ENCODE measurements at regions not wholly inside any gene's neighbourhood (a gene's known extent, or its start where the extent isn't known, plus 50 kb on each side); places are given as distances from the start of the nearest gene placed in this dataset.
A peak's percentile ranks its signal among the peaks of the same experiment; 100 is the strongest.

GRCh38 chr13:107003911-107004310, 436.0 kb upstream of the ARGLU1 start:
- DNase-seq: peak; percentile 39 to 57
- 12 to 55% (median 36%) methylated on average over 3 of the region's 3 CpGs for WGBS, 3 donors
- FAIRE-seq: peak; percentile 74
- Histone ChIP-seq H3K9me3 (ENCODE audit: control insufficient read depth in 2 of 2, insufficient read depth in 1 of 2, low read depth in 1 of 2, low read length in 1 of 2) (no peaks in the 10 kb centered on the region), H3K4me1 (ENCODE audit: control insufficient read depth in 3 of 3, insufficient read depth in 2 of 3, low read depth in 1 of 3, low read length in 2 of 3) (peaks cover 0 to 9% (median 2%) of the 10 kb centered on the region in 3 donors), H3K27ac (ENCODE audit: low read depth in 1 of 3, low read length in 2 of 3) (peak overlapping the region in 1 of 3 donors; percentile 31), H3K36me3 (ENCODE audit: control insufficient read depth in 3 of 3, insufficient read depth in 2 of 3, low read depth in 1 of 3, low read length in 3 of 3) (no peaks in the 10 kb centered on the region), H3K27me3 (ENCODE audit: control insufficient read depth in 3 of 3, insufficient read depth in 3 of 3, low read length in 3 of 3) (no peaks in the 10 kb centered on the region), H3K4me3 (ENCODE audit: low read depth in 1 of 3, low read length in 3 of 3) (no peak overlapping the region)

- 90 to 93% (median 90%) methylated on average over 5 of the region's 5 CpGs for WGBS, 3 donors
- H3K36me3 ChIP-seq (ENCODE audit: control insufficient read depth in 3 of 3, insufficient read depth in 2 of 3, low read depth in 1 of 3, low read length in 3 of 3): no peaks in the 10 kb centered on the region
- FAIRE-seq (no peak), DNase-seq (no peak)
- H3K27ac ChIP-seq (ENCODE audit: low read depth in 1 of 3, low read length in 2 of 3): no peak overlapping the region
- H3K9me3 ChIP-seq (ENCODE audit: control insufficient read depth in 2 of 2, insufficient read depth in 1 of 2, low read depth in 1 of 2, low read length in 1 of 2): no peaks in the 10 kb centered on the region
- no peak overlapping the region for H3K4me3 ChIP-seq (ENCODE audit: low read depth in 1 of 3, low read length in 3 of 3)
- peaks cover 0 to 6% (median 2%) of the 10 kb centered on the region in 3 donors for H3K4me1 ChIP-seq (ENCODE audit: control insufficient read depth in 3 of 3, insufficient read depth in 2 of 3, low read depth in 1 of 3, low read length in 2 of 3)
- H3K27me3 ChIP-seq (ENCODE audit: control insufficient read depth in 3 of 3, insufficient read depth in 3 of 3, low read length in 3 of 3): no peaks in the 10 kb centered on the region
Measured at GRCh38 chr13:106998664-106999063, 430.7 kb upstream of the ARGLU1 start.

- no peaks in the 10 kb centered on the region for H3K9me3 ChIP-seq (ENCODE audit: control insufficient read depth in 2 of 2, insufficient read depth in 1 of 2, low read depth in 1 of 2, low read length in 1 of 2)
- H3K4me1 ChIP-seq (ENCODE audit: control insufficient read depth in 3 of 3, insufficient read depth in 2 of 3, low read depth in 1 of 3, low read length in 2 of 3): no peaks in the 10 kb centered on the region
- DNase-seq (no peak), FAIRE-seq (no peak)
- H3K27ac ChIP-seq (ENCODE audit: low read depth in 1 of 3, low read length in 2 of 3): no peak overlapping the region
- no peak overlapping the region for H3K4me3 ChIP-seq (ENCODE audit: low read depth in 1 of 3, low read length in 3 of 3)
- no peaks in the 10 kb centered on the region for H3K36me3 ChIP-seq (ENCODE audit: control insufficient read depth in 3 of 3, insufficient read depth in 2 of 3, low read depth in 1 of 3, low read length in 3 of 3)
- no peaks in the 10 kb centered on the region for H3K27me3 ChIP-seq (ENCODE audit: control insufficient read depth in 3 of 3, insufficient read depth in 3 of 3, low read length in 3 of 3)
- 78 to 80% (median 79%) methylated on average over 4 of the region's 4 CpGs for WGBS, 3 donors
Measured at GRCh38 chr13:106997696-106998095, 429.8 kb upstream of the ARGLU1 start.

- no peak overlapping the region for H3K27ac ChIP-seq (ENCODE audit: low read depth in 1 of 3, low read length in 2 of 3)
- no peaks in the 10 kb centered on the region for H3K36me3 ChIP-seq (ENCODE audit: control insufficient read depth in 3 of 3, insufficient read depth in 2 of 3, low read depth in 1 of 3, low read length in 3 of 3)
- DNase-seq (no peak), FAIRE-seq (no peak)
- H3K9me3 ChIP-seq (ENCODE audit: control insufficient read depth in 2 of 2, insufficient read depth in 1 of 2, low read depth in 1 of 2, low read length in 1 of 2): no peaks in the 10 kb centered on the region
- no peak overlapping the region for H3K4me3 ChIP-seq (ENCODE audit: low read depth in 1 of 3, low read length in 3 of 3)
- H3K4me1 ChIP-seq (ENCODE audit: control insufficient read depth in 3 of 3, insufficient read depth in 2 of 3, low read depth in 1 of 3, low read length in 2 of 3): no peaks in the 10 kb centered on the region
- no peaks in the 10 kb centered on the region for H3K27me3 ChIP-seq (ENCODE audit: control insufficient read depth in 3 of 3, insufficient read depth in 3 of 3, low read length in 3 of 3)
- 71 to 86% (median 74%) methylated on average over 2 of the region's 2 CpGs for WGBS, 3 donors
Measured at GRCh38 chr13:106996867-106997618, 429.1 kb upstream of the ARGLU1 start.

GRCh38 chr13:106990594-106990993, 422.7 kb upstream of the ARGLU1 start:
- no peak for FAIRE-seq
- Histone ChIP-seq H3K4me1 (ENCODE audit: control insufficient read depth in 3 of 3, insufficient read depth in 2 of 3, low read depth in 1 of 3, low read length in 2 of 3) (peaks cover 0 to 8% (median 0%) of the 10 kb centered on the region in 3 donors), H3K36me3 (ENCODE audit: control insufficient read depth in 3 of 3, insufficient read depth in 2 of 3, low read depth in 1 of 3, low read length in 3 of 3) (no peaks in the 10 kb centered on the region), H3K4me3 (ENCODE audit: low read depth in 1 of 3, low read length in 3 of 3) (no peak overlapping the region), H3K9me3 (ENCODE audit: control insufficient read depth in 2 of 2, insufficient read depth in 1 of 2, low read depth in 1 of 2, low read length in 1 of 2) (no peaks in the 10 kb centered on the region), H3K27me3 (ENCODE audit: control insufficient read depth in 3 of 3, insufficient read depth in 3 of 3, low read length in 3 of 3) (no peaks in the 10 kb centered on the region), H3K27ac (ENCODE audit: low read depth in 1 of 3, low read length in 2 of 3) (no peak overlapping the region)
- DNase-seq: no peak
- WGBS, 3 donors: 95 to 98% (median 97%) methylated on average over 1 of the region's 1 CpG

GRCh38 chr13:106989876-106990275, 421.9 kb upstream of the ARGLU1 start:
- no peak overlapping the region for H3K4me3 ChIP-seq (ENCODE audit: low read depth in 1 of 3, low read length in 3 of 3)
- FAIRE-seq: no peak
- H3K4me1 ChIP-seq (ENCODE audit: control insufficient read depth in 3 of 3, insufficient read depth in 2 of 3, low read depth in 1 of 3, low read length in 2 of 3): peaks cover 0 to 8% (median 0%) of the 10 kb centered on the region in 3 donors
- 74 to 90% (median 79%) methylated on average over 3 of the region's 3 CpGs for WGBS, 3 donors
- DNase-seq: no peak
- H3K9me3 ChIP-seq (ENCODE audit: control insufficient read depth in 2 of 2, insufficient read depth in 1 of 2, low read depth in 1 of 2, low read length in 1 of 2): no peaks in the 10 kb centered on the region
- H3K27ac ChIP-seq (ENCODE audit: low read depth in 1 of 3, low read length in 2 of 3): no peak overlapping the region
- no peaks in the 10 kb centered on the region for H3K27me3 ChIP-seq (ENCODE audit: control insufficient read depth in 3 of 3, insufficient read depth in 3 of 3, low read length in 3 of 3)
- H3K36me3 ChIP-seq (ENCODE audit: control insufficient read depth in 3 of 3, insufficient read depth in 2 of 3, low read depth in 1 of 3, low read length in 3 of 3): no peaks in the 10 kb centered on the region

- Histone ChIP-seq H3K27me3 (ENCODE audit: control insufficient read depth in 3 of 3, insufficient read depth in 3 of 3, low read length in 3 of 3) (no peaks in the 10 kb centered on the region), H3K27ac (ENCODE audit: low read depth in 1 of 3, low read length in 2 of 3) (no peak overlapping the region), H3K4me3 (ENCODE audit: low read depth in 1 of 3, low read length in 3 of 3) (no peak overlapping the region), H3K36me3 (ENCODE audit: control insufficient read depth in 3 of 3, insufficient read depth in 2 of 3, low read depth in 1 of 3, low read length in 3 of 3) (no peaks in the 10 kb centered on the region), H3K4me1 (ENCODE audit: control insufficient read depth in 3 of 3, insufficient read depth in 2 of 3, low read depth in 1 of 3, low read length in 2 of 3) (peaks cover 0 to 17% (median 0%) of the 10 kb centered on the region in 3 donors), H3K9me3 (ENCODE audit: control insufficient read depth in 2 of 2, insufficient read depth in 1 of 2, low read depth in 1 of 2, low read length in 1 of 2) (no peaks in the 10 kb centered on the region)
- DNase-seq: no peak
- FAIRE-seq: no peak
- WGBS, 3 donors: 70 to 91% (median 83%) methylated on average over 5 of the region's 5 CpGs
Measured at GRCh38 chr13:106987427-106987785, 419.5 kb upstream of the ARGLU1 start.

GRCh38 chr13:106986687-106987426, 418.9 kb upstream of the ARGLU1 start:
- FAIRE-seq (no peak), DNase-seq (no peak)
- Histone ChIP-seq H3K4me1 (ENCODE audit: control insufficient read depth in 3 of 3, insufficient read depth in 2 of 3, low read depth in 1 of 3, low read length in 2 of 3) (peaks cover 0 to 17% (median 0%) of the 10 kb centered on the region in 3 donors), H3K27me3 (ENCODE audit: control insufficient read depth in 3 of 3, insufficient read depth in 3 of 3, low read length in 3 of 3) (no peaks in the 10 kb centered on the region), H3K9me3 (ENCODE audit: control insufficient read depth in 2 of 2, insufficient read depth in 1 of 2, low read depth in 1 of 2, low read length in 1 of 2) (no peaks in the 10 kb centered on the region), H3K27ac (ENCODE audit: low read depth in 1 of 3, low read length in 2 of 3) (no peak overlapping the region), H3K36me3 (ENCODE audit: control insufficient read depth in 3 of 3, insufficient read depth in 2 of 3, low read depth in 1 of 3, low read length in 3 of 3) (no peaks in the 10 kb centered on the region), H3K4me3 (ENCODE audit: low read depth in 1 of 3, low read length in 3 of 3) (no peak overlapping the region)
- 71 to 77% (median 72%) methylated on average over 10 of the region's 10 CpGs for WGBS, 3 donors
